ENCODE measurements at regions not wholly inside any gene's neighbourhood (a gene's known extent, or its start where the extent isn't known, plus 50 kb on each side); places are given as distances from the start of the nearest gene placed in this dataset.

DNA sequence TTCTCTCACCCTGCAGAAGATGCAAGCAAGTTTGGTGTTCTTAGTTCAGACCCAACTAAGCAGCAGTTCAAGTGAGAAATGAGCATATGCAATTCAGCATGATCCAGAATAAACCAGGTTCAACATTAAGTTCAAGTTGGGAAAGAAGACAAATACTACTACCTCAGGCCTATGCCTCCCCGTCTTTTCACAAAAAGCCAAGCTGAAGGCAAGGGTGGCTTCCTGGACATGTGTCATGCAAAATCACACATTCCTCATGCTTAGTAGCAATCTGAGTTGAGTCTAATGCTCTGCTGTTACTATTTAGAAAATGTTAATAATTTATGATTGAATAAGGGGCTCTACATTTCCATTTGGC is 453.4 kb upstream of the GRAMD2B start:
- no peaks in the 10 kb centered on the region for H3K27me3 ChIP-seq (ENCODE audit: control insufficient read depth, insufficient read depth, low read length, poor library complexity, severe bottlenecking)
- no peak overlapping the region for H3K27ac ChIP-seq (ENCODE audit: insufficient read depth, low read depth, low read length, poor library complexity, severe bottlenecking)
- no peaks in the 10 kb centered on the region for H3K4me1 ChIP-seq (ENCODE audit: control insufficient read depth, insufficient read depth, low read length)
- H3K9me3 ChIP-seq (ENCODE audit: control insufficient read depth, low read length) = peaks cover 2% of the 10 kb centered on the region
- no peak overlapping the region for H3K4me3 ChIP-seq (ENCODE audit: insufficient read depth, low read depth, low read length)
- WGBS, 2 experiments = 100% methylated on average over 1 of the region's 1 CpG
- H3K36me3 ChIP-seq (ENCODE audit: control insufficient read depth, insufficient read depth, low read length) = no peaks in the 10 kb centered on the region

DNA sequence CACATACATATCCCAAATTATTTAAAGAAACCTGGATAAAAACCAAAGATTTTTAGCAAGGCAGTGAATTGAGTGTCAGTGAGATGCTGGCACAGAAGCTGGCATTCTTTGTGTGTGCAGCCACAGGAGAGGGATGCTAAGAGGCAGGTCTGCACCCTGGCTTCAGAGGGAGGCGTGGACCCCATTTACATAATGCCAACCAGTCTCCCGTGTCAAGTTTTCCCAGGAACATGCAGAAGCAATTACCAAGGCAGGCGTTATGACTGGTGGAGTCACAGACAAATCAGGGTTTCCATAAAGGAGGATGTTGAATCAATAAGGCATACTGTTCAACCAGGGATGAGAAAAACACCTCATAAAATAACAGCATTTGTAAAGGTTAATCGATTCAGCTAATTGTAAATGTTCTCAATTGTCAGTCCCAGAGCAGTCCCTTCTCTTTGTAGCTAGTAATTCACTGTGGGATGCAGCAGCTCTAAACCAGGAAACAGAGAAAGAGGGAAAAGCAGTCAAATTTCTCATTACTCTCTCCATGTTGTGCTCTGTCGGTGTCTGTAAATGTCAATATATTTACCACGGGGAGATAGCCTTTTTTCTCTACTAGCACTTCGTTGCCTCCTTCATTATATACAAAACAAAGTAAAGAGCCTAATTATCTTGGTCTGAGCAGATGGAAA is 452.4 kb upstream of the GRAMD2B start:
- Histone ChIP-seq H3K36me3 (ENCODE audit: control insufficient read depth, insufficient read depth, low read length) (no peaks in the 10 kb centered on the region), H3K27ac (ENCODE audit: insufficient read depth, low read depth, low read length, poor library complexity, severe bottlenecking) (no peak overlapping the region), H3K4me3 (ENCODE audit: insufficient read depth, low read depth, low read length) (no peak overlapping the region), H3K4me1 (ENCODE audit: control insufficient read depth, insufficient read depth, low read length) (no peaks in the 10 kb centered on the region), H3K9me3 (ENCODE audit: control insufficient read depth, low read length) (peaks cover 2% of the 10 kb centered on the region), H3K27me3 (ENCODE audit: control insufficient read depth, insufficient read depth, low read length, poor library complexity, severe bottlenecking) (no peaks in the 10 kb centered on the region)
- 77 to 81% methylated on average over 4 to 7 of the region's 7 CpGs for WGBS, 2 experiments

- Histone ChIP-seq H3K4me1 (ENCODE audit: control insufficient read depth, insufficient read depth, low read length) (no peaks in the 10 kb centered on the region), H3K4me3 (ENCODE audit: insufficient read depth, low read depth, low read length) (no peak overlapping the region), H3K36me3 (ENCODE audit: control insufficient read depth, insufficient read depth, low read length) (no peaks in the 10 kb centered on the region), H3K27ac (ENCODE audit: insufficient read depth, low read depth, low read length, poor library complexity, severe bottlenecking) (no peak overlapping the region), H3K27me3 (ENCODE audit: control insufficient read depth, insufficient read depth, low read length, poor library complexity, severe bottlenecking) (no peaks in the 10 kb centered on the region), H3K9me3 (ENCODE audit: control insufficient read depth, low read length) (no peaks in the 10 kb centered on the region)
- WGBS, 2 experiments = 78 to 79% methylated on average over 3 of the region's 3 CpGs
Observed at GRCh38 chr5:125972706-125973105, 450.5 kb upstream of the GRAMD2B start.

DNA sequence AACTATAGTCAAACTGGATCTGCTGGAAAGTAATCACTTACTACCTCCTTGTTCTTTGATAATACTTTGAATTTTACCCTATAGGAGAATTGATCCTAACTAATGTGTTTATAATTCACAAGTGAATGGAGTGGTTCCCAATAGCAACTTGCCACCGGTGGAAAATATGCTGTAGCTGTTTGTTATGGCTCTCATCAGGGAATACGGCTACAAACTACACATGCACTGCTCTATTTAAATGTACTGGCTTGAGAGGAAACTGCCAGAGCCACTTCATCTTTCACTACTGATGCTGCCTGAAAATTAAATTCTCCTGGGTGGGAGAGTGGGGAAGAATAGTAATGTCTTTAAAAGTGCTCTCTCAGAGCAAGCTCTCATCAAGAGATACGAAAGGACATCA is 448.5 kb upstream of the GRAMD2B start:
- Histone ChIP-seq H3K4me1 (ENCODE audit: control insufficient read depth, insufficient read depth, low read length) (no peaks in the 10 kb centered on the region), H3K27ac (ENCODE audit: insufficient read depth, low read depth, low read length, poor library complexity, severe bottlenecking) (no peak overlapping the region), H3K4me3 (ENCODE audit: insufficient read depth, low read depth, low read length) (no peak overlapping the region), H3K9me3 (ENCODE audit: control insufficient read depth, low read length) (no peaks in the 10 kb centered on the region), H3K36me3 (ENCODE audit: control insufficient read depth, insufficient read depth, low read length) (no peaks in the 10 kb centered on the region), H3K27me3 (ENCODE audit: control insufficient read depth, insufficient read depth, low read length, poor library complexity, severe bottlenecking) (no peaks in the 10 kb centered on the region)
- WGBS, 2 experiments = 93% methylated on average over 3 of the region's 3 CpGs

GRCh38 chr5:125976421-125977000 is 446.7 kb upstream of the GRAMD2B start:
- Histone ChIP-seq H3K9me3 (ENCODE audit: control insufficient read depth, low read length) (no peaks in the 10 kb centered on the region), H3K36me3 (ENCODE audit: control insufficient read depth, insufficient read depth, low read length) (no peaks in the 10 kb centered on the region), H3K27me3 (ENCODE audit: control insufficient read depth, insufficient read depth, low read length, poor library complexity, severe bottlenecking) (no peaks in the 10 kb centered on the region), H3K27ac (ENCODE audit: insufficient read depth, low read depth, low read length, poor library complexity, severe bottlenecking) (no peak overlapping the region), H3K4me1 (ENCODE audit: control insufficient read depth, insufficient read depth, low read length) (no peaks in the 10 kb centered on the region), H3K4me3 (ENCODE audit: insufficient read depth, low read depth, low read length) (no peak overlapping the region)
- 85 to 88% methylated on average over 2 of the region's 2 CpGs for WGBS, 2 experiments

DNA sequence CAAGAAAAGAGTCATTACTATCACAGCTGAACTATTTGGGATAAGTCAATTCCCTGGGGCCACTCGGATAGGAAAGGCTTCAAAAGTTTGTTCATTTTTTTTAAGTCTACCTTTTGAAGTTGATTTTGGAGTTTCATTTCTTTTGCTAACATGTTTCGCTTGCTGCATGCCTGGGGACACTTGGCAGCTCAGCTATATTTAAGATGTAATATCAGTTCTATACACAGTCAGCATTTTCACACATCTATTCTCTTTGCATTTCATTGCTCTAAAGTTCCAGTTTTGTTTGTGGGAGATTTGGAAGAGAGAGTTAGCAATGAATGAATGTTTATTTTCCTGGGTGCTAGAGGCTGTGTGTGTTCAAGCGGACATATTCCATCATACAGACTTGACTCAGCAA is 445.2 kb upstream of the GRAMD2B start:
- H3K4me1 ChIP-seq (ENCODE audit: control insufficient read depth, insufficient read depth, low read length) = no peaks in the 10 kb centered on the region
- H3K9me3 ChIP-seq (ENCODE audit: control insufficient read depth, low read length) = no peaks in the 10 kb centered on the region
- H3K27ac ChIP-seq (ENCODE audit: insufficient read depth, low read depth, low read length, poor library complexity, severe bottlenecking) = no peak overlapping the region
- H3K4me3 ChIP-seq (ENCODE audit: insufficient read depth, low read depth, low read length) = no peak overlapping the region
- H3K27me3 ChIP-seq (ENCODE audit: control insufficient read depth, insufficient read depth, low read length, poor library complexity, severe bottlenecking) = no peaks in the 10 kb centered on the region
- no peaks in the 10 kb centered on the region for H3K36me3 ChIP-seq (ENCODE audit: control insufficient read depth, insufficient read depth, low read length)
- WGBS, 2 experiments = 96 to 98% methylated on average over 2 to 3 of the region's 3 CpGs

GRCh38 chr5:125979636-125980035 is 443.6 kb upstream of the GRAMD2B start:
- Histone ChIP-seq H3K27me3 (ENCODE audit: control insufficient read depth, insufficient read depth, low read length, poor library complexity, severe bottlenecking) (no peaks in the 10 kb centered on the region), H3K27ac (ENCODE audit: insufficient read depth, low read depth, low read length, poor library complexity, severe bottlenecking) (no peak overlapping the region), H3K9me3 (ENCODE audit: control insufficient read depth, low read length) (no peaks in the 10 kb centered on the region), H3K4me1 (ENCODE audit: control insufficient read depth, insufficient read depth, low read length) (no peaks in the 10 kb centered on the region), H3K4me3 (ENCODE audit: insufficient read depth, low read depth, low read length) (no peak overlapping the region), H3K36me3 (ENCODE audit: control insufficient read depth, insufficient read depth, low read length) (no peaks in the 10 kb centered on the region)
- WGBS, 2 experiments = 99% methylated on average over 3 of the region's 4 CpGs

DNA sequence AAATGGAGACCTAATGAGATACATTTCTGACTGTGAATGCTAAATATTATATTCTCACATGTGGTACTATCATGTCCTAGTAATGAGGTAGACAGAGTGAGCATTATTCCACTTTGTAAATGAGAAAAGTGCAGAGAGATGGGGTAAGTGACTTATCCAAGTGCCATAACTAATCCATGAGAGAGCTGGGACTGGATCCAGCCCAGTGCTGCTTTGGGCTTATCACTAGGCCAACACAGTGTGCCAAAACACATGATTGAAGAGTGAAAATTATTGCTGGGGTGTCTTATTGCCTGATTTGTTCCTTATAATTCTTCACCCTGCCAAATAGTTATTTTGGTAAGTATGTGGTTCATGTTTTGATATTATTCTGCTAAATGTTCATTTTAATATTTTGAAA is 442.2 kb upstream of the GRAMD2B start:
- Histone ChIP-seq H3K4me3 (ENCODE audit: insufficient read depth, low read depth, low read length) (no peak overlapping the region), H3K4me1 (ENCODE audit: control insufficient read depth, insufficient read depth, low read length) (no peaks in the 10 kb centered on the region), H3K36me3 (ENCODE audit: control insufficient read depth, insufficient read depth, low read length) (no peaks in the 10 kb centered on the region), H3K27me3 (ENCODE audit: control insufficient read depth, insufficient read depth, low read length, poor library complexity, severe bottlenecking) (no peaks in the 10 kb centered on the region), H3K27ac (ENCODE audit: insufficient read depth, low read depth, low read length, poor library complexity, severe bottlenecking) (no peak overlapping the region), H3K9me3 (ENCODE audit: control insufficient read depth, low read length) (no peaks in the 10 kb centered on the region)

DNA sequence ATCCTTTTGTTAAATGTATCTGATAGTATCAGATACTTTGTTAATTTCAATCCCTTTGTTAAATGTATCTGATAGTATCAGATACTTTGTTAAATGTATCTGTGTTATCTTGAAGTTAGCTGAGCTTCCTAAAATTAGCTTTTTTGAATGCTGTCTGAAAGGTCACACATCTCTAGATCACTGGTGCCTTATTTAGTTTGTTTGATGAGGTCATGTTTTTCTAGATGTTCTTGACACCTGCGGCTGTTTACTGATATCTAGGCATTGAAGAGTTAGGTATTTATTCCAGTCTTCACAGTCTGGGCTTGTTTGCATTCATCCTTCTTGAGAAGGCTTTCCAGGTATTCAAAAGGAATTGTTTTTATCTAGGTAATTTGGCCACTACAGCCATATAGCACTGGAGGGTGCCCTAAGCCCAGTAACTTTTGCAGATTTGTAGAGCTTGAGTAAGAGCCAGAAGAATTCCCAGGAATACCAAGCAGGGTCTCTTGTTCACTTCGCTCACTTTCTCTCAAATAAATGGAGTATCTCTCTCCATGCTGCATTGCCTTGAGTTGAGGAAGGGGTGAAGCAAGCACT is 435.4 kb upstream of the GRAMD2B start:
- Histone ChIP-seq H3K9me3 (ENCODE audit: control insufficient read depth, low read length) (no peaks in the 10 kb centered on the region), H3K4me3 (ENCODE audit: insufficient read depth, low read depth, low read length) (no peak overlapping the region), H3K27me3 (ENCODE audit: control insufficient read depth, insufficient read depth, low read length, poor library complexity, severe bottlenecking) (no peaks in the 10 kb centered on the region), H3K36me3 (ENCODE audit: control insufficient read depth, insufficient read depth, low read length) (no peaks in the 10 kb centered on the region), H3K27ac (ENCODE audit: insufficient read depth, low read depth, low read length, poor library complexity, severe bottlenecking) (no peak overlapping the region), H3K4me1 (ENCODE audit: control insufficient read depth, insufficient read depth, low read length) (no peaks in the 10 kb centered on the region)
- 96 to 99% methylated on average over 2 of the region's 2 CpGs for WGBS, 2 experiments

- Histone ChIP-seq H3K4me3 (ENCODE audit: insufficient read depth, low read depth, low read length) (no peak overlapping the region), H3K27me3 (ENCODE audit: control insufficient read depth, insufficient read depth, low read length, poor library complexity, severe bottlenecking) (no peaks in the 10 kb centered on the region), H3K27ac (ENCODE audit: insufficient read depth, low read depth, low read length, poor library complexity, severe bottlenecking) (no peak overlapping the region), H3K9me3 (ENCODE audit: control insufficient read depth, low read length) (no peaks in the 10 kb centered on the region), H3K4me1 (ENCODE audit: control insufficient read depth, insufficient read depth, low read length) (no peaks in the 10 kb centered on the region), H3K36me3 (ENCODE audit: control insufficient read depth, insufficient read depth, low read length) (no peaks in the 10 kb centered on the region)
- 95 to 97% methylated on average over 3 to 4 of the region's 4 CpGs for WGBS, 2 experiments
Observed at GRCh38 chr5:125992050-125992449, 431.2 kb upstream of the GRAMD2B start.

All from ectodermal cell (in vitro differentiated cells).